Psoas muscle (tissue), 7 donors: ENCODE measurements at regions not wholly inside any gene's neighbourhood (a gene's known extent, or its start where the extent isn't known, plus 50 kb on each side); places are given as distances from the start of the nearest gene placed in this dataset.

Experiments used
- ATAC-seq, 4 donors: fragments of 200-7000 bp; cut with Tn5 transposase; one replicate each; pipeline ENCODE4 v1.9.1; 2020; ENCODE audit warnings: moderate library complexity in 3 of 4, mild to moderate bottlenecking in 2 of 4
- DNase-seq, 2 donors: peaks; one replicate each; pipeline ENCODE4 v3.0.0-alpha.2; 2020
- H3K27ac ChIP-seq: fragments of 200-600 bp; one replicate; pipeline ENCODE4 v1.8.0; 2022
- H3K27me3 ChIP-seq, 3 donors: fragments of 200-600 bp in 1 of 3; one replicate each; pipeline versions ENCODE4 v1.6.1 to v1.8.0; 2013 to 2022; ENCODE audit warnings: low read length in 2 of 3, mild to moderate bottlenecking in 2 of 3, moderate library complexity in 1 of 3; ENCODE audit not compliant: insufficient read depth in 3 of 3
- H3K36me3 ChIP-seq, 2 donors: fragments of 200-600 bp in 1 of 2; one replicate each; pipeline versions ENCODE4 v1.6.1 to v1.8.0; 2013 to 2022; ENCODE audit warnings: low read depth in 1 of 2, mild to moderate bottlenecking in 1 of 2, moderate library complexity in 1 of 2; ENCODE audit not compliant: insufficient read depth in 1 of 2
- H3K4me1 ChIP-seq: fragments of 200-600 bp; one replicate; pipeline ENCODE4 v1.8.0; 2022
- H3K4me3 ChIP-seq: fragments of 200-600 bp; one replicate; pipeline ENCODE4 v1.8.0; 2022; ENCODE audit warnings: mild to moderate bottlenecking
- H3K9me3 ChIP-seq: fragments of 200-600 bp; one replicate; pipeline ENCODE4 v1.8.0; 2022
- WGBS, 3 donors: extraction: QIAGEN DNeasy Blood & Tissue Kit; methylation state at CpG; one replicate each; pipeline versions ENCODE4 v1.1.6 to v1.1.7; 2013; 5-methylcytosine and 5-hydroxymethylcytosine counted together
- intact Hi-C, 2 donors: fragments of 100-400 bp; cut with DNase I; formaldehyde crosslinking; loops; one replicate each; pipeline versions ENCODE4 v1.11.0 to v1.14.2; 2022
- TF ChIP-seq, protein P1 (sequence below): fragments of 200-600 bp; IDR thresholded peaks from one replicate; pipeline ENCODE4 v1.8.0; 2022; ENCODE audit warnings: antibody characterized with exemption
- donor health status: healthy with polysubstance abuse.
- donor health status: DM: no; HTN: no; CAD: no; lungs with moderate emphysema.
- donor health status: Bipolar disorder and iron deficiency.
- donor health status: healthy.
- donor health status: DM: yes; HTN: yes; CAD: no.
- donor health status: DM: no; HTN: no; CAD: no.
- donor health status: DM: yes; HTN: yes; CAD: no.

- 61 to 67% (median 64%) methylated on average over 2 of the region's 2 CpGs for WGBS, 3 donors
- H3K9me3 ChIP-seq = no peaks in the 10 kb centered on the region
- intact Hi-C loops = no loop called here
- H3K27ac ChIP-seq = no peak overlapping the region
- TF ChIP-seq, protein P1, sequence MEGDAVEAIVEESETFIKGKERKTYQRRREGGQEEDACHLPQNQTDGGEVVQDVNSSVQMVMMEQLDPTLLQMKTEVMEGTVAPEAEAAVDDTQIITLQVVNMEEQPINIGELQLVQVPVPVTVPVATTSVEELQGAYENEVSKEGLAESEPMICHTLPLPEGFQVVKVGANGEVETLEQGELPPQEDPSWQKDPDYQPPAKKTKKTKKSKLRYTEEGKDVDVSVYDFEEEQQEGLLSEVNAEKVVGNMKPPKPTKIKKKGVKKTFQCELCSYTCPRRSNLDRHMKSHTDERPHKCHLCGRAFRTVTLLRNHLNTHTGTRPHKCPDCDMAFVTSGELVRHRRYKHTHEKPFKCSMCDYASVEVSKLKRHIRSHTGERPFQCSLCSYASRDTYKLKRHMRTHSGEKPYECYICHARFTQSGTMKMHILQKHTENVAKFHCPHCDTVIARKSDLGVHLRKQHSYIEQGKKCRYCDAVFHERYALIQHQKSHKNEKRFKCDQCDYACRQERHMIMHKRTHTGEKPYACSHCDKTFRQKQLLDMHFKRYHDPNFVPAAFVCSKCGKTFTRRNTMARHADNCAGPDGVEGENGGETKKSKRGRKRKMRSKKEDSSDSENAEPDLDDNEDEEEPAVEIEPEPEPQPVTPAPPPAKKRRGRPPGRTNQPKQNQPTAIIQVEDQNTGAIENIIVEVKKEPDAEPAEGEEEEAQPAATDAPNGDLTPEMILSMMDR = no peak
- peaks cover 0 to 11% (median 2%) of the 10 kb centered on the region in 3 donors for H3K27me3 ChIP-seq
- ATAC-seq (no peak), DNase-seq (no peak)
- H3K4me3 ChIP-seq = no peak overlapping the region
- H3K4me1 ChIP-seq = no peaks in the 10 kb centered on the region
- H3K36me3 ChIP-seq = no peaks in the 10 kb centered on the region
Measured at GRCh38 chr2:118167026-118167425, 78.8 kb downstream of the INSIG2 start.

DNA sequence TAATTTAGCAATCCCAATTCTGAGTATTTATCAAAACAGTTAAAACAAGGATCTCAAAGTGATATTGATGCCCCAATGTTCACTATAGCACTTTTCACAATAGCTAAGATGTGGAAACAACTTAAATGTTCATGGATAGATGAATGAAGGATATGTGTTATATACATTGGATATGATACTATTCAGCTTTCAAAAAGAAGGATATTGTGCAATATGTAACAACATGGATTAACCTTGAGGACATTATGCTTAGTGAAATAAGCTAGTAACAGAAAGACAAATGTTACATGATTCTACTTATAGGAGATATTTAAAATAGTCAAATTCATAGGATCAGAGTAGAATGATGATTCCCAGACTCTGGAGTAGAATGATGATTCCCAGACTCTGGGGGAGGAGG is 78.0 kb downstream of the INSIG2 start:
- H3K4me1 ChIP-seq = no peaks in the 10 kb centered on the region
- no peak overlapping the region for H3K27ac ChIP-seq
- DNase-seq = no peak
- peaks cover 0 to 3% (median 2%) of the 10 kb centered on the region in 3 donors for H3K27me3 ChIP-seq
- no peak overlapping the region for H3K4me3 ChIP-seq
- intact Hi-C loops = no loop called here
- no peaks in the 10 kb centered on the region for H3K36me3 ChIP-seq
- no peak for ATAC-seq
- TF ChIP-seq, protein P1 = no peak
- H3K9me3 ChIP-seq = no peaks in the 10 kb centered on the region

DNA sequence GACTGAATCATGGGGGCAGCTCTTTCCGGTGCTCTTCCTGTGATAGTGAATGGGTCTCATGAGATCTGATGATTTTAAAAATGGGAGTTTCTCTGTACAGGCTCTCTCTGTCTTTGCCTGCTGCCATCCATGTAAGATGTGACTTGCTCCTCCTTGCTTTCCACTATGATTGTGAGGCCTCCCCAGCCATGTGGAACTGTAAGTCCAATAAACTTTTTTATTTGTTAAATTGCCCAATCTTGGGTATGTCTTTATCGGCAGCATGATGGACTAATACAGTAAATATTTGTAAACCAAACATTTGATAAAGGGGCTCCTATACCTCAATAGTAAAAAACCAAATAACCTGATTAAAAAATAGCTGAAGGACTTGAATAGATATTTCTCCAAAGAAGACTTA is 77.3 kb downstream of the INSIG2 start:
- intact Hi-C loops = no loop called here
- DNase-seq (no peak), ATAC-seq (no peak)
- Histone ChIP-seq H3K9me3 (no peaks in the 10 kb centered on the region), H3K36me3 (no peaks in the 10 kb centered on the region), H3K27ac (no peak overlapping the region), H3K4me1 (no peaks in the 10 kb centered on the region), H3K27me3 (peaks cover 0 to 2% (median 0%) of the 10 kb centered on the region in 3 donors), H3K4me3 (no peak overlapping the region)
- WGBS, 3 donors = 70 to 97% (median 95%) methylated on average over 2 of the region's 2 CpGs
- TF ChIP-seq, protein P1 = no peak
